RKO (cell line): ENCODE measurements at regions not wholly inside any gene's neighbourhood (a gene's known extent, or its start where the extent isn't known, plus 50 kb on each side); places are given as distances from the start of the nearest gene placed in this dataset.
A peak's percentile ranks its signal among the peaks of the same experiment; 100 is the strongest.
"Not testable (repeated sequence)": the region's sequence is repeated elsewhere in the genome, so short reads cannot be mapped to it uniquely, and the experiment has no call there.

Source experiments
- DNase-seq: peaks from one replicate; pipeline ENCODE4 v3.0.0-alpha.2; 2016; ENCODE audit warnings: low spot score

DNA sequence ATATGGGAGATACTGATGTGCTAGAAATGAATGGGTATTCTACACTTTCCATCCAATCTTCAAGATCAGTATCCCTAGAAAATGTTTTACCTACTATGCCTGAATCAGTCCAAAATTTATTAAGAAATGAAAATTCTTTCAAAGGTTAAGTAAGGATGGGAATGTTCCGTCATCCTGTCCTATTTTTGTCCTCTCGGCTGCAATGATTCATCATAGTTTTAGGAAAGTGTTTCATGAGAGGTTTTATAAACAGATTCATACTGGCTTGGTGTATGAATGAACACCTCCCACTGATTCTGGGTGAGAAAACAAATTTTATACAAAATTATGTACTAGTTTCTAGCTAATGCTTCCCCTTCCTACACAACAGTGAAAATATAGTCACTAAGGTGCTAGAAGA lies 504.6 kb upstream of the NR5A2 start:
- DNase-seq, result no peak

GRCh38 chr1:199529324-199529723 lies 498.2 kb upstream of the NR5A2 start:
- no peak for DNase-seq

GRCh38 chr1:199533361-199533760 lies 494.1 kb upstream of the NR5A2 start:
- DNase-seq, result not testable (repeated sequence)

DNA sequence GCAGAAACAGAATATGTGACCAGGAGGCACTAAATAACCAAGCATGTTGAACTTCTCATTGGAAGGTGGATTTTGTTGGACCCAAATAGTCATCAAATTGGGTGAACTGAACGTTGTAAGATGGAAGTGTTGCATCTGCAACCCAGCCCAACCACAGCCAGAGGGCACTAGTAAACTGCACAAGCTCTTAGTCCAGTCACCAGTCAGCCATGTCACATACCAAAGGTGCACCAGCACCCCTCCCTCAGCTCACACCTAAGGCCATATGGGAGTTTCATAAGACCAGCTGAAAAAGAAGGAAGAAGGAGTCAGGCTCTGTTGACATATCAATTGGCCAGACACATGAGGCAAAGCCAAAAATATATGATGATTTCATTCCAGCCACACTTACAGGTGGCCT lies 481.7 kb upstream of the NR5A2 start:
- no peak for DNase-seq

DNA sequence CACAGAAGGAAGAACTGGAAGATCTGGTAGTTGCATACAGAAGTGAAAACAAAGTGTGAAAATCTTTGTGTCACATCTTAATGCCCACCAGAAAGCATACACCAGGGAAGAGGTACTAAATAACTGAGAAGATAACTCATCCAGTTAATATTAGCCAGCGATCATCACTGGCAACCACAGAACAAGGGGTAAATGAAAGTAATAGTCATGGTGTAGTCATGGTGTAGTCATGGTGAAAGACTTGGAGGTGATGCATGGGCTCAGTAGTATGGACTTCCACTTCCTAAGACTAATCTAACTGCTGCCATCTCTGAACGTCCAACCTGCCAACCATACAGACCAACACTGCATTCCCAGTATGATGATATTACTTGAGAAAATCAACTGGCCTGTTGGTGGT lies 481.2 kb upstream of the NR5A2 start:
- DNase-seq, result peak; percentile 50

DNA sequence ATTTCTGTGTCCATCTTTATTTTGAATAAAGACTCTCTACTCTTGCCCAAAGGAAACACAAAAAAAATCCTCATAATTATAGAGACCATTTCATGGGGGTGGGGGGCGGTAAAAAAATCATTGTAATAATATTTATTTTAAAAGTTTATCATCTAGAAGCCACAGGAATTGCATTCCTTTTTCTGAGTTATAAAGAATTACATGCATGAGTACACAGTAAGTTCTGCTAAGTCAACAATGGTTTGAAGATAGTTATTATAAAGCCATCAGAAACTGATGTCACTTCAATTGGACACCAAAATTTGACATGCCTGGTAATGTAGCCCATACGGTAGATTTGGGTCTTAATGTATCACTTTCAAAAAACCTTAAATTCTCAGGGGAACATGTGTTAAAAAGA lies 478.1 kb upstream of the NR5A2 start:
- DNase-seq, result no peak

DNA sequence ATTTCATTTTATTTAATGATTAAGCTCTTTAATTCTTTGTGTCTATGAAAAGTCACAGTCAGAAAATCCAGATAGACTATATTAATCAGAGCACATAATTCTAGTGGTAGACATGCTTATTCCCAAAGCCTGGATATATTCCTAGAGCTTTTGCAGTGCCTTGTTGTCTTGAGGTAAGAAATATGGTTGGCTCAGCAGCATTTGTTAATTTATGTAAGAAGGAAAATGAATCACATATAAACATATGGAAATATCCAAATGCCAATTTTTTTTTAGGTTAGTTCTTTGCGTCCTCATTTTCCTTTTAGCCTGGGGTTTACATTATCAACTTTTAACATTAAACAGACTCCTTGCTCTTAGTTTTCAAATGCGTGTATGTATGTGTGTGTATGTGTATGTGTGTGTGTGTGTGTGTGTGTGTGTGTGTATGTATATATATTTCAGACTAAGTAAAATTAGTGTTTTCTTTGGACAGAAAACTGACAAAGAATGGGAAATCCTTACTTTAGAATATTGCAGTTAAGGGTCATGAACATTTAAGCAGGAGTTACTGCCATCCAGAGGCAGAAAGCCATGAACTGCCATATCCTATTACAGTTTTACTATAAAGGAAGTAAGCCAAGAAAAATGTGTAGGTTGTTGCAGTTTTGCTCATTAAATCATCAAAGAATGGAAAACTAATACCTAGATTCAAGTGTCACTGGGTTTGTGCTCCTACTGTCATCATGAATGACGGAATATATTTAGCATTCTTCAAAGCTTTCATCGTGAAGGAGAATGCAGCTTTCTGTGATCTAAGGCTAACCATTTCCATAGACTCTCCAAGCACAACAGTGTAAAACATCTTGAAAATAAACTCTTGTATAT lies 477.1 kb upstream of the NR5A2 start:
- DNase-seq, result no peak

- DNase-seq, result peak; percentile 67
Measured at GRCh38 chr1:199551967-199552565, 475.4 kb upstream of the NR5A2 start.

DNA sequence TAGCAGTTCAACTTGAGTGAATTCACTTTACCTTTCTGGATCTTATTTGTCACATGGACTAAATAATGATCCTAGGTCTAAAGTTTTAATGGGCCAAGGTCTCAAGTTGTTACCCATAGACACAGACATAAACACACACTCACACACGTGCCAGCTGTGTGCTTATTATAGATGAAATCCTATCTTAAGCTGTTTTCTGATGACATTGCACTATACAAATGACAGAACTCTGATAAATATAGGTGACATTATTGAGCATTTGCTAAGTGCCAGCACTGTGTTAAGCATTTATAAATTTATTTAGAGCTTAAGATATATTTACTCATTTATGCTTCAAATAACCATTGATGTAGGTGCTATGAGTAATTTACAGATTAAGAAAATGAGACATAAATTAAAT lies 474.4 kb upstream of the NR5A2 start:
- no peak for DNase-seq

DNA sequence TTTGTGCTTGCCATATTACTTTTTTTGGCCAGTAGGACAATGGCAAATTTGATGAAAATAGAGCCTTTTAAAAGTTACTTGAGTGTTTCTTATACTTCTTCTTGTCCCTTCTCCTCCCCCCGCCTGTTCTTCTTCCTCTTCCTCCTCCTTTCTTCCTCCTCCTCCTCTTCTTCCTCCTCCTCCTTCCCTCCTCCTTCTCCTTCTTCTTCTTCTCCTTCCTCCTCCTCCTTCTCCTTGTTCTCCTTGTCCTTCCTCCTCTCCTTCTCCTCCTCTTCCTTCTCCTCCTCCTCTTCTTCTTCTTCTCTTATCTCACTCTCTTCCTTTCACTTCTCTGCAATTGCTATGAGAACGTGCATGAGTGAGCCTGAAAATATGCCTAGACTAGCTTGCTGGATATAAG lies 466.2 kb upstream of the NR5A2 start:
- no peak for DNase-seq

GRCh38 chr1:199573047-199573446 lies 454.5 kb upstream of the NR5A2 start:
- DNase-seq, result no peak

DNA sequence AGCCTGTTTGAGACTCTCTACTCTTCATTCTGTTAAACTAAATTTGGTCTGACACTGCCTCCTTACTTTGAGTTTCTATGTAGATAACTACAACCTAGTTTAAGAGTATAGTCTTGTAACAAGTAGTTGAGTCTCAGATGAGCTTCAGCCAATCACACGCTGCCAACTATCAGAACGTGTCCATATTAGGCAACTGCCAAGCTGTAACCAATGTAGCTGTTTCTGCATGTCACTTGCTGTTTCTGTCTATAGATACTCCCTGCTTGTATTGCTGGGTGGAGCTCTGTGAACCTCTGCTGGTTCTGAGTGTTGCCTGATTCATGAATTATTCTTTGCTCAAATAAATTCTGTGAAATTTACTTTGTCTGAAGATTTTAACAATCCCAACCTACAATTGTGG lies 452.6 kb upstream of the NR5A2 start:
- DNase-seq, result no peak

DNA sequence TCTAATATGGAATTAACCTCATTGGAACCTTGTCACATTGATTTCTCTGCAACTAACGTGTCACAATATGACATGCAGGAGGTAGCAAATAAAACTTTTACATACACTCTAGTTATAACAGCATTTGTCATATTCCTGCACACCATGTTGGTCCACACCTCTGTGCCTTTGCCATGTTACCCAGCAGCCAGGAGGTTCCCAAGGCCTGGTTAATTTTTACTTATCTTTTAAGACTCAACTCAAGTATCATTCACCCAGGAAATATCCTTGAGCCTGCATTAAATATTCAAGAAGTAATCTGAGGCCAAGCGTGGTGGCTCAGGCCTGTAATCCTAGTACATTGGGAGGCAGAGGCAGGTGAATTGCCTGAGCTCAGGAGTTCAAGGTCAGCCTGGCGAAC lies 447.2 kb upstream of the NR5A2 start:
- DNase-seq, result no peak

GRCh38 chr1:199585392-199585791 lies 442.1 kb upstream of the NR5A2 start:
- DNase-seq, result peak; percentile 4

- DNase-seq, result no peak
Measured at GRCh38 chr1:199590708-199591107, 436.8 kb upstream of the NR5A2 start.

DNA sequence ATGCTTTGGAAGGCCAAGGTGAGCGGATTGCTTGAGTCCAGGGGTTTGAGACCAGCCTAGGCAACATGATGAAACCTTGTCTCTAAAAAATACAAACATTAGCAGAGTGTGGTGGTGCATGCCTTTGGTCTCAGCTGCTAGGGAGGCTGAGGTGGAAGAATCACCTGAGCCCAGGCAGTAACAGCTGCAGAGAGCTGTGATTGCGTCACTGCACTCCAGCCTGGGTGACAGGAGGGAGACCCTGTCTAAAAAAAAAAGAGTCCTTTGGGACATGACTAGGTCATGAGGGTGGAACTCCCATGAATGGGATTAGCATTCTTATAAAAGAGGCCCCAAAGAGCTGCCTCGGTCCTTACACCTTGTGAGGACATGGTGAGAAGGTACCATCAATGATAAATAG lies 436.0 kb upstream of the NR5A2 start:
- no peak for DNase-seq

GRCh38 chr1:199593475-199593874 lies 434.0 kb upstream of the NR5A2 start:
- no peak for DNase-seq

GRCh38 chr1:199596448-199596847 lies 431.1 kb upstream of the NR5A2 start:
- not testable (repeated sequence) for DNase-seq

DNA sequence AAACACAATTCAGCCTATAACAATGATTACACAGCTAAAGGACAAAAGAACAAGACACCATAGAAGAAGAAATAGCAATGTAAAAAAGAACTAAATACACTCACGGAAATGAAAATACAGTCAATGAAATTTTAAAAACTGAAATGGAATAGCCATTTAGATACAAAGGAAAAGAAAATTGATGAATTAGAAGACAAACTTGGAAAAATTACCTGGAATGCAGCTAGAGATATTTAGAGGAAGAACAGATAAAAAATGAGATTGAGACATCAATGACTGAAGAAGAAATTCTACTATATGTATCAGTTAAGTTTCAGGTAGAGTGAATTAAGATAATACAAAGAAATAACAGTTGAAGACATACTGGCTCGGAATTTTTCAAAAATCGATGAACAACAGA lies 430.4 kb upstream of the NR5A2 start:
- DNase-seq, result no peak

DNA sequence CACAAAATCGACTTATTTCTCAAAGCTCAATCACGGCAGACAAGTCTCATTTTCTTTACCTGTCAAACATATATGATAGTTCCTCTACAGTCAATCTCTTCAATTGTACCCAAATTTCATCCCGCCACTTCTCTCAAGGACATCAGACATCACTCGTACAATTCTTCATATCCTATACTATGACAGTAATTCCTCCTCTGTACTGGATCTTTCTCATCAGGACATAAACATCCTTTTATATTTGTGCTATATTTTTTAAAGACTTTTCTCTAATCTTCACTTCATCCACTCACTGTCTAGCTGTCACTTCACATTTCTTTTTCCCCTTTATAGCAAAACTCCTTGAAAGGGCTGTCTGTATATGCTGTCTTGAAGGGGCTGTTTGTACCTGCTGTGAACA lies 419.1 kb upstream of the NR5A2 start:
- no peak for DNase-seq

GRCh38 chr1:199612976-199613774 lies 414.3 kb upstream of the NR5A2 start:
- DNase-seq, result no peak

GRCh38 chr1:199616947-199617346 lies 410.6 kb upstream of the NR5A2 start:
- DNase-seq, result no peak

DNA sequence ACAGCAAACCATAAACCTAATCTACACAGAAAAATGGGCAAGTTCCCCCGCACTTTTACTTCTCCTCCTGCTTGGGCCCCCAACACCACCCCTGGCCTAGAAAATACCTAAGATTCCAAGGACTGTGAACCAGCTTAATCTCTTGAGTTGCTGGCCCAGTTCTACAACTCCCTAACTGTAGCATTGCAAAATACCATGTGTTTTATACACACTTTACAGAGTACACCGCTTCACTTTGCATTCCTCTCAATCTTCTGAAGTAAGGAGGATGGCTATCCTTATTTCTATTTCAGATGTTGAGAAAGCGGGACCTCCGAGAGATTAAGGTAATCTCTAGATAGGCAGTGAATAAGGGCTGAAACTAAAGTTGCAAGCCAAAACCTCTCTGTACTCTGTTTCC lies 408.3 kb upstream of the NR5A2 start:
- no peak for DNase-seq
